ENCODE measurements at regions not wholly inside any gene's neighbourhood (a gene's known extent, or its start where the extent isn't known, plus 50 kb on each side); places are given as distances from the start of the nearest gene placed in this dataset.

- TF ChIP-seq, protein P1, sequence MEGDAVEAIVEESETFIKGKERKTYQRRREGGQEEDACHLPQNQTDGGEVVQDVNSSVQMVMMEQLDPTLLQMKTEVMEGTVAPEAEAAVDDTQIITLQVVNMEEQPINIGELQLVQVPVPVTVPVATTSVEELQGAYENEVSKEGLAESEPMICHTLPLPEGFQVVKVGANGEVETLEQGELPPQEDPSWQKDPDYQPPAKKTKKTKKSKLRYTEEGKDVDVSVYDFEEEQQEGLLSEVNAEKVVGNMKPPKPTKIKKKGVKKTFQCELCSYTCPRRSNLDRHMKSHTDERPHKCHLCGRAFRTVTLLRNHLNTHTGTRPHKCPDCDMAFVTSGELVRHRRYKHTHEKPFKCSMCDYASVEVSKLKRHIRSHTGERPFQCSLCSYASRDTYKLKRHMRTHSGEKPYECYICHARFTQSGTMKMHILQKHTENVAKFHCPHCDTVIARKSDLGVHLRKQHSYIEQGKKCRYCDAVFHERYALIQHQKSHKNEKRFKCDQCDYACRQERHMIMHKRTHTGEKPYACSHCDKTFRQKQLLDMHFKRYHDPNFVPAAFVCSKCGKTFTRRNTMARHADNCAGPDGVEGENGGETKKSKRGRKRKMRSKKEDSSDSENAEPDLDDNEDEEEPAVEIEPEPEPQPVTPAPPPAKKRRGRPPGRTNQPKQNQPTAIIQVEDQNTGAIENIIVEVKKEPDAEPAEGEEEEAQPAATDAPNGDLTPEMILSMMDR (IDR thresholded peaks at IDR 0.05) = no peak
- no peak for TF ChIP-seq POLR2A (IDR thresholded peaks at IDR 0.05)
- TF ChIP-seq EP300 (IDR thresholded peaks at IDR 0.05) = no peak
These were observed 378.9 kb upstream of the NUPR2 start for GRCh38 chr7:56495165-56495564.
